Left lobe of liver (tissue), 2 donors: ENCODE measurements at regions not wholly inside any gene's neighbourhood (a gene's known extent, or its start where the extent isn't known, plus 50 kb on each side); places are given as distances from the start of the nearest gene placed in this dataset.

ENCODE experiments used
- ATAC-seq: fragments of 200-7000 bp; cut with Tn5 transposase; one replicate; pipeline ENCODE4 v1.9.1; 2020; ENCODE audit warnings: mild to moderate bottlenecking, moderate library complexity
- DNase-seq: peaks from one replicate; pipeline ENCODE4 v3.0.0-alpha.2; 2020; ENCODE audit warnings: low spot score
- donor health status: DM: no; HTN: no; CAD: no; lungs with moderate emphysema.
- donor health status: DM: no; HTN: yes; CAD: no.

DNA sequence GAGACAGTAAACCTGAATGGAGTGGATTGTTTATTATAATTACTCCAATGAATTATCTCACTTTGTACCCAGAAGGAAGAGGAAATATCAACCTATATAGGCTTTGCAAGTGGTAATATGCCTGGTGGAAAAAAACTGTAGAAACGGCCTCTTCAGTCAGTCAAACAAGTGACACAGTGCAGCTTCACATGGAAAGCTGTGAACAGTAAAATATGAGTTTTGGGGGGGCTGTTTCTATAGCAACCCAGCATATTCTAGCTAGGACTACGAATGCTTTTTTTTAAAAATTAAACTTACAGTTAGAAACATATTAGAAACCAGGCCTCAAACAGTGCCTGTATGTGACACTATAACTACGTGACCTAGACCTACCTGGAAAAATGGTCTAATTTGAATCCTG lies 150.1 kb downstream of the PPP1R2C start:
- DNase-seq (no peak), ATAC-seq (no peak)

- DNase-seq (no peak), ATAC-seq (no peak)
Observed at GRCh38 chrX:42624524-42624923, 153.4 kb downstream of the PPP1R2C start.

DNA sequence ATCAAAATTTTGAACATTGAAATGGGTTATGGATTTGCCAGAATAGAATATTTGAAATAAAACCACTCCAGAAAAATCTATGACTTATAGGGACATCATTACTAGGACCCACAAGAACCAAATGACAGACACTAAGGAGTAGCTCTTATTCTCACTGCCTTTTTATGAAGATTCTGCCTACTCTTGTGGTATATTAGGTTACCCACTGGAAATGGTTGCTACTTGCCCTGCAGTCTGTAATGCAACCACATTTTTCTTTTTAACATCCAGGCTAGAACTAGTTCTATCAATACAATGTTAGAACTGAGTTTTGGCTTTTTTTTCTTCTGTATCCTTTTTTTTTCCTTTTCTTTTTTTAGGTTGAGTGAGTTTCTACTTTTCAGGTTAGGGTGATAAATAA lies 158.9 kb downstream of the PPP1R2C start:
- ATAC-seq (no peak), DNase-seq (no peak)

GRCh38 chrX:42616981-42617380 lies 161.0 kb downstream of the PPP1R2C start:
- ATAC-seq (no peak), DNase-seq (no peak)

DNA sequence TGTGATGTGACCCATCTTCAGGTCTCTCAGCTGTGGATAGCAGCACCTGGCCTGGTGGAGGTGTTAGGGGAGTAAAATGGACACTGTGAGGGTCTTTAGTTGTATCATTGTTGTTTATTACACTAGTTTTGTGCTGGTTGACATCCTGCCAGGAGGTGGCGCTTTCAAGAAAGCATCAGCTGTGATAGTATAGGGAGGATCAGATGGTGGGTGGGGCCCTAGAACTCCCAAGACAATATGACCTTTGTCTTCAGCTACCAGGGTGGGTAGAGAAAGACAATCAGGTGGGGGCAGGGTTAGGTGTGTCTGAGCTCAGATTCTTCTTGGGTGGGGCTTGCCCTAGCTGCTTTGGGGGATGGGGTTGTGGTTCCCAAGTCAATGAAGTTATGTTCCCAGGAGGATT lies 162.8 kb downstream of the PPP1R2C start:
- ATAC-seq (no peak), DNase-seq (no peak)

- ATAC-seq (no peak), DNase-seq (no peak)
Observed at GRCh38 chrX:42606591-42606990, 171.4 kb downstream of the PPP1R2C start.

GRCh38 chrX:42604302-42604701 lies 173.7 kb downstream of the PPP1R2C start:
- DNase-seq (no peak), ATAC-seq (no peak)

GRCh38 chrX:42603016-42603415 lies 174.9 kb downstream of the PPP1R2C start:
- no peak for ATAC-seq
- DNase-seq = no peak

GRCh38 chrX:42602566-42602965 lies 175.4 kb downstream of the PPP1R2C start:
- no peak for ATAC-seq
- no peak for DNase-seq

DNA sequence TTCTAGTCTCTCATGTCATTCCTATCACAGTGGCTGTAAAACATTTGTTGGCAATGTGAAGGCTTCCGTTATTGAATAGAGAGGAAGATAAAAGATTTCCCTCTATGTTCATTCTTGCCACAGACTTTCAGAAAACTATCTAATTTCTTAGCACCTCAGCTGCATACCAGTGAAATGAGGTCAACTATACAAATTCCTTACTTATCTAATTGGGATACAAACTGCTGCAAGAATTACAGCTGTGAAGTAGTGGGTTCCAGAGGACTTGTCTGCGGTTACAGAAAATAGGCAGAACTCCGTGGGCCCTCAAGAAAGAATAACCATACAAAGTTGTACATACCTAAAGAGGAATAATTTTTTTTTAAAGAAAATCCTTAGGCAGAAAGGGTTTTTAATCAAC lies 175.8 kb downstream of the PPP1R2C start:
- DNase-seq = no peak
- ATAC-seq = no peak

- ATAC-seq (no peak), DNase-seq (no peak)
Observed at GRCh38 chrX:42597481-42597880, 180.5 kb downstream of the PPP1R2C start.

- DNase-seq (no peak), ATAC-seq (no peak)
Observed at GRCh38 chrX:42585842-42586621, 191.9 kb downstream of the PPP1R2C start.

- ATAC-seq = no peak
- no peak for DNase-seq
Observed at GRCh38 chrX:42577936-42578470, 200.0 kb downstream of the PPP1R2C start.

DNA sequence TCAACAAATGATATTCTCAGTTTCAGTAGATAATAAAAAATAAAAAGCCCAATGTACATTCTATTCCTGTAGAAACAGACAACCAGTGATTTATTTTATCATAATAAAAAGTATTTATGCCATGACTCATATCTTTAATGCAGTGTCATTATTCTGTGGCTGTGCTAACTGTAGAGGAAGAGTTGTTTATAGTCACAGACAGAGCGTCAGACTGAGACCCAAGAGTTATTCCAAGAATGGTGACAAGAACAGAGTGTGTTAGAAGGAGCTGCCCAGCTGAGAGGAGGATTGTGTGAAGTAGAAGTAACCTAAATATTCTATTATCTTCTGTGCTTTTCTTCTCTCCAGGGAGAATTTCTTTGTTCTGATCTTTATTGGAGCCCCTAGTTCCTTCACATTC lies 210.7 kb downstream of the PPP1R2C start:
- DNase-seq (no peak), ATAC-seq (no peak)

DNA sequence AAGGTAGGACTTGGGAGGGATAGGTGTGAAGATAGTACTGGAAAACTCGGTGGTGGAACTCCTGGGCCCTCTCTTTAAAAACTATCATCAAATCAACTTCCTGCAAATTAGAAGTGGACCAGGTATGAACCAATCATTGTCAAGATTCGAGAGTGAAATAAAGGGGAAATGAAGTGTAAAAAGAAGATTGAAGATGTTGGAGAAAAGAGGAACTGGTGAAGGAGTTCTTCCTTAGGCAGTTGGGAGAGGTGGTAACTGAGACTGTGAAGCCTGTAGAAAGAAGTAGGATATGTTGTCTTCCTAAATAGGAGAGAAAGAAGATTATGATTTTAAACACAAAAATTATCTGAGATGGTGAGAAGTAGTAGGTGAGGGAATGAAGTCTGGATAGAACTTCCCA lies 212.2 kb downstream of the PPP1R2C start:
- ATAC-seq = no peak
- no peak for DNase-seq

DNA sequence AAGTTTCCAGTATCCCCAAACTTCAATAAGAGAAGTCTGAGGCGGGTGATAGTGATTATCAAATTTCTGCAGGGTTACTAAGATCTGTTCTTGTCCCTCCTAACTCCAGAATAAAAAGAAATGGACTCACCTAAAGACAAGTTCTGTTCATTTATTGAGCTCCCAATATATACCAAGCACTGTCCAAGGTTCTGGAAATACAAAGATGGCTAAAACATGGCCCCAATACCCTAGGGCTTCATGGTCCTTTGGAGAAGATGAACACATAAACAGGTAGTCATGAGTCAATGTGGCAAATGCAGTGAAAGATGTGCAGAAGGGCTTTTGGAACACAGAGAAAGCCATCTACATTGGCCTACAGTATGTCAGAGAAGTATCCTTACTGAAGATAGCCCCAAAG lies 231.2 kb downstream of the PPP1R2C start:
- ATAC-seq = no peak
- DNase-seq = no peak

GRCh38 chrX:42544883-42545282 lies 233.1 kb downstream of the PPP1R2C start:
- DNase-seq (no peak), ATAC-seq (no peak)

- ATAC-seq (no peak), DNase-seq (no peak)
Observed at GRCh38 chrX:42541554-42541953, 236.4 kb downstream of the PPP1R2C start.

DNA sequence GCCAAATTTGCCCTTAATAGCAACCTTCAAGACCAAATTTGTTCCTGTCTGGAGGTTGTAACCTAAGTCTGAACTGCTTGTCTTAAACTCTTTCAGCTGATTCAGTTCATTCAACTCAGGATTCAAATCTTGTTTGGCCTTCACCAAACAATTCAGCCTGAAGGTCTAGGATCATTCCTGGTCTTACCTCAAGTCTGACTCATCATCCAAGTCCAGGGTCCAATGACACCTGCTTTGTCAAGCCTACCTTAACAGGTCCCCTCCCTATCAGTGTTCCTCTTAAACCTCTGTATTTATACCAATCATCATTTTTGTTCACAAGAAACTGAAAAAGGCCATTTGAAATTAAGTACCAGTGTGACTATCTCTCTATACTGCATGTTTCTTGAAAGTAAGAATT lies 237.8 kb downstream of the PPP1R2C start:
- DNase-seq (no peak), ATAC-seq (no peak)

- ATAC-seq (peak; percentile 80), DNase-seq (peak; percentile 40)
Observed at GRCh38 chrX:42538405-42538804, 239.6 kb downstream of the PPP1R2C start.

DNA sequence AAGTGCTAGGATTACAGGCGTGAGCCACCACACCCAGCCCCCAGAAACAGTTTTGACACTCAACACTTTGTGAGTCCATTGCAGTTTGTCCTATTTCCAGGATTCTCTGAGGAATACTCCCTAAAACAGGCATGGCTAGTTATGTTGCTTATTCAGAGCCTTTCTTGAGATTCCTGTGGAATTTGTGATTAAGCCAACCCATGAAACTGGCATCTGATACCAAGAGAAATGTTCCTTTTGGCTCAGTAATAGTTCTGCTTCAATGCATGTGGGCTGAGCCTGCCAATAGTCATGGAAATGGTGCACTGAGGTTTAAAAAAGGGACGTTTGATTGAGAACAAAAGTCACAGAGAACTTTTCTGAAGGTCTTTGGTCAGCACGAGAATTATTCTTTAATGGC lies 241.7 kb downstream of the PPP1R2C start:
- ATAC-seq = no peak
- DNase-seq = no peak

DNA sequence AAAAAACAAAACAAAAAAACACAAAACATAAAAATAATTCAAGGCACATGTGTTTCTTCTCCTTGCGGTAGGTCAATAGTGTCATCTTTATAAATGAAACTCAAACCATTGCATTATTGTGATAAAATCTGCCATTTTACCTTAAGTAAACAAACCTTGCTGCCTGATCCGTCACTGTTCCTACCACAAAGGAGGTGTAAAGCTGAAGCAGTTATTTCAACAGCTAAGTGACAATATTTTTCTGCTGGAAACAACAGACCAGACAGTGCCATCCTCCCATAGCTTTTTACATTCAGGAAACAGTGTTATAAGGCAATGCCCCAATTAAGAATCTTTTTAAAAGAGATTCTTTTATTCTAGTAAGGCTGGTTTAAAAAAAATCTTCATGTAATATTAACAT lies 242.7 kb downstream of the PPP1R2C start:
- ATAC-seq = no peak

DNA sequence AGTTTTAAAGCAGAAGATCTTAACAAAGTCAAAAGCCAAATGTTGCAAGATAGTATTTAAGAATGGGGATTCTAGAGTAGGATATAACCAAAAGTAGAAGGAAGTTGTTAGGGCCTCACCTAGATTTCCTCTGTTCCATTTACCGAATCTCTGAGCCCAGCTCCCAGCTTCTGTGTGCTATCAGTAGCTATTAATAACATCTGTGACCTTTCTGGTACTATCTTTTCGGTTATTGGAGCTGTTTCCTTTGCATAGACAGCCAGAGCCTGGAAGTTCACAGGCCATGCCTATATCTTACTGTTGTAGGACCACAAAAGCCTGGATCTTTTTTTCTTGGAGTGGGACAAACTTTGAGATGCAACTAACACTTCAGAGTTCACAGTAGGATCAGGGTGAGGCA lies 244.2 kb downstream of the PPP1R2C start:
- ATAC-seq (no peak), DNase-seq (no peak)

More for the DNA sequence above, 242.7 kb downstream of the PPP1R2C start:
- no peak for DNase-seq
